WERI-Rb-1 (cell line): ENCODE measurements at regions not wholly inside any gene's neighbourhood (a gene's known extent, or its start where the extent isn't known, plus 50 kb on each side); places are given as distances from the start of the nearest gene placed in this dataset.

Experiments
- DNase-seq: peaks from one replicate; pipeline ENCODE4 v3.0.0-alpha.2; 2020
- H3K27ac ChIP-seq: fragments of 250-450 bp; sonication (Bioruptor Pico); 2 replicates; pipeline ENCODE4 v1.5.1; 2020; ENCODE audit warnings: mild to moderate bottlenecking, moderate library complexity
- H3K27me3 ChIP-seq: fragments of 250-450 bp; sonication (Bioruptor Pico); 2 replicates; pipeline ENCODE4 v1.5.1; 2021; ENCODE audit warnings: mild to moderate bottlenecking, low read depth, moderate library complexity; ENCODE audit not compliant: insufficient read depth, severe bottlenecking
- H3K36me3 ChIP-seq: fragments of 250-450 bp; sonication (Bioruptor Pico); 2 replicates; pipeline ENCODE4 v1.5.1; 2020; ENCODE audit warnings: mild to moderate bottlenecking, moderate library complexity
- H3K4me3 ChIP-seq: 2 replicates; pipeline ENCODE4 v1.5.1; 2011; ENCODE audit warnings: low read depth, mild to moderate bottlenecking, control low read depth, low read length
- H3K9me3 ChIP-seq: fragments of 250-450 bp; sonication (Bioruptor Pico); 2 replicates; pipeline ENCODE4 v1.5.1; 2021; ENCODE audit warnings: mild to moderate bottlenecking, moderate library complexity; ENCODE audit not compliant: severe bottlenecking
- CTCF ChIP-seq: IDR thresholded peaks from 2 replicates; pipeline ENCODE4 v1.5.1; 2011; ENCODE audit warnings: low read depth, mild to moderate bottlenecking, control low read depth, inconsistent platforms, low read length

DNA sequence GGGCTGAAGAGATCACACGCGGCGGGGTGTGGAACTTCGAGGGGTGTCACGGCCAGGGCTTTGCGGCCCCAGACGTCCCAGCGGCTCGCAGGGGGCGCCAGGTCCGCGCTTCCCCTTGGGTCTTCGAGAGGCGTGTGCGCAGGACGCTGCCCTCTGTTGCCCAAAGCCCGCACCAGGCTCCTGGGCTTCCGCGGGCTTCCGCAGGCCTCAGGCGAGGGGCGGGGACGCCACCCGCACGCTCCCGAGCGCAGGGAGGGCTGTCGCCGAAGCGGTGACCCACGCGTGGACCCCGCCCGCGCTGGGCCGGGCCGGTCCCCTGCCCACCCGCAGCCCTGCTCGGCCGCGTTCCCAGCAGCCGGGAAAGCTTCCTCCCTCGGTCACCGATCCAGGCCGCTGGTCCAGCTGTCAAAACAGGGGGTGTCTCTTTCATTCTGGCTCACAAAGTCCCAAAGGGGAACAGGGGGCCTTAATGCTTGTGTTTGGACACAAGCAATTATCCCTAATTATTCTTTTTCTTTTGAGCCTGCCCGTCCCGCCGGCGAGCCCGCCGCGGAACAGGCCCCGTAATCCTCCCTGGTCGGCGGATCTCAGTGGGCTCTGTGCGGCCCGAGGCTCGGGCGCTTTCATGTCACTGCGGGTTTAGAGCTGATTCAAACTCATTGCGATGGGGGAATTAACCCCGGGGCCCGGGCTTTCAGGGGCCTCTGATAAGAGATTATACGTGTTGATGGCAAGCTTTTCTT, 60.6 kb downstream of the TMEM174 start:
- peak; percentile 53; the same call in 1 of the 2 replicates for TF ChIP-seq CTCF
- Histone ChIP-seq H3K4me3 (peak overlapping the region; percentile 70), H3K9me3 (no peaks in the 10 kb centered on the region), H3K36me3 (no peaks in the 10 kb centered on the region), H3K27ac (peak overlapping the region; percentile 83), H3K27me3 (no peaks in the 10 kb centered on the region)
- peak; percentile 61 for DNase-seq

DNA sequence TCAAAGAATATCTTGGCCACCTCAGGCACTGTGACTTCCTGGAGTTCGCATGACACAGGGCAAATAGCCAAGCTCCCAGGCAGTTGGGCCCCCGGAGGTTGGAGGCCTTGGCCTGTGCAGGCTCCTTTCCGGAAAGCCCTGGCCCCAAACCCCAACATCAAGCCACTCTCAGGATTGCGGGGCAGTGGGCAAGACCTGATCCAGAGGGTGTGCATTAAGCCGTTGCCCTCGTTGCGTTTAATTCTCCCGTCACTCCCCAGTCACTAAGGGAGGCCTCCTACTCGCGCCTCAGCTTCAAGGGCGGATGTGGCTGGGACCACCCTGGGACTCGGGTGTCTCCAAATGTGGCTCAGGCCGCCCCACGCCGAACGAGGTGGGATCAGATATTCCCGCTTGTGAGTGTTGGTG, 60.1 kb downstream of the TMEM174 start:
- TF ChIP-seq CTCF = no peak
- H3K9me3 ChIP-seq = no peaks in the 10 kb centered on the region
- H3K36me3 ChIP-seq = no peaks in the 10 kb centered on the region
- H3K27ac ChIP-seq = peak overlapping the region; percentile 83
- H3K4me3 ChIP-seq = no peak overlapping the region
- no peak for DNase-seq
- H3K27me3 ChIP-seq = no peaks in the 10 kb centered on the region

DNA sequence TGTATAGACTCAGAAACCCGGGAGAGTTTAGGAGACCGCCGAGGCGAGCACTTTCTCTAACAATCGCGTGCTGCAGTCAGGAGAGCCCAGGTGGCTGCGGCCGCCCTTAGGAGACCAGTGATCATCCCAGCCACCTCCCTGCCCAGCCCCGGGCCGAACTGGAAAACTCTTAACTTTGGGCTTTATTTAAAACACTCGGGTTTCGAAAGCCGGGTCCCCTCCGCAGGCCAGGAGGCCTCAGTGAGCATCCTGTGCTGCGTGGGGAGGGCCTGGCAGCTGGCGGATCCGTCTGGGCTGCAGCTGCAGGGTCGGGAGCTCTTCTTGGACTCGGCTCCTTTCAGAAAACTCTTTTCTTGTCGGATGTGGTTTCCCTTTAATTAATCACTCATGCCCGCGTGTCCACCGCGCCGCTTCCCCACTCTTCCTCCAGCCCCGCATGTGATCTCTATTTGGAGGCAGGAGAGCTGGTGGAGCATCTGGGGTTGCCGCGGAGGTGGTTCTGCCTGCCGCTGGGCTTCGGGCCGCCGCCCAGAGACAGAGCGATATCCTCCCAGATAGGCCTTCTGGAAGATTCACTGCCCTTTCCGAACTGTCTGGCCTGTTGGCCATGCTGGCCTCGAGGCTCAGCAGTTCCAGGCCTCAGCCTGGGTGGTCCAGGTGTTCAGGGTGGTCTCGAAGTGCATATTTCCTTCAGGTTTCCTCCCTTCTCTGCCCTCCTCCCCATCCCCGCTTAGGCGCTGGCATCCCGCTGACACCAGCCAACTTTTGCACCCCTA, 59.5 kb downstream of the TMEM174 start:
- no peaks in the 10 kb centered on the region for H3K9me3 ChIP-seq
- H3K27ac ChIP-seq = no peak overlapping the region
- no peak for DNase-seq
- no peak for TF ChIP-seq CTCF
- no peak overlapping the region for H3K4me3 ChIP-seq
- no peaks in the 10 kb centered on the region for H3K27me3 ChIP-seq
- H3K36me3 ChIP-seq = no peaks in the 10 kb centered on the region

- no peaks in the 10 kb centered on the region for H3K27me3 ChIP-seq
- no peak for TF ChIP-seq CTCF
- H3K36me3 ChIP-seq = no peaks in the 10 kb centered on the region
- no peak for DNase-seq
- no peak overlapping the region for H3K27ac ChIP-seq
- no peaks in the 10 kb centered on the region for H3K9me3 ChIP-seq
- H3K4me3 ChIP-seq = no peak overlapping the region
Observed at GRCh38 chr5:73231246-73231778, 58.3 kb downstream of the TMEM174 start.

DNA sequence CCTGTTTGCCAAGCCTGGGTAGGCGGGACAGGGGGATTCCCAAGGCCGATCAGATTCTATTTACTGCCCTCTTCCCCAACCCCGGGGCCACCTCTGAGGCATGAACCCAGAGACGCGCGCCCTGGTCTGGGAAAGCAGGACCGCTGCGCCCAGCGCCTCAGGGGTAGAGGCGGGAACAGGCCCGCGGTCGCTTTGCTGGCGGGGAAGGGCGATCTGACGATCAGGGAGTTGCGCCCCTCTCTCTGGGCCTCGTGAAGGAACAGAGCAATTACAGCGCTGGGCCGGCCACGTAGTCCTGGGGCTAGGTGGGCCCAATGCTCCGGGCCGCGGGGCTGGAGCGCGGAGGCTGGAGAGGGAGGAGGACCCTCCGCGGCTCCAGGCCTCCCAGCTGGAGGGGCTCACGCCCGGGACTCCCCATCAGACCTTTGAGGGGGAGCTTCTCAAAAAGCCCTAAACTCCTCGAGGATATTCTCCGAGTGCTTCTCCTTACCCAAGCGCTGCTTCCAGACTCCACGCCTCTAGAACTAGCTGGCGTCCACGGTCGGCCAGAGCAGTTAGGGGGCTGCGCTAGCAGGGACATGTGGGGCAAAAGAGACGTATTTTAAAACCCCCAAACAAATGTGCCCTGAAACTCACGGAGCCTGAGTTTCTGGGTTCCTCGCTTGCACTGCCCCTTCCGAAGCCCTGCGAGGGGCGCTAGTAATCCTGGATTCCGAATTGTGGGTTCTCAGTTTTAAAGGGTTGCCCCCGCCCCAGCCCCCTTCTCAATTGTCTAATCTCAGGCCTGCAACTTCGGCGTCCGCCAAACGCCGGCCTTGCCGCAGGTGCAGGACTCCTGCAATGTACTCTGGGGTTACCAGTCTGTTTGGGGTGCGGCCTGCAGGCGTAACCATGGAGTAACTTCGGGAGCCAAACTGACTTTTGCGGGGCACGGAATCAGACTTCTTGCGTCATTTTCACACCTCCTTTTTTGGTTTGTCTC, 57.6 kb downstream of the TMEM174 start:
- H3K27me3 ChIP-seq = no peaks in the 10 kb centered on the region
- TF ChIP-seq CTCF = no peak
- H3K4me3 ChIP-seq = no peak overlapping the region
- H3K27ac ChIP-seq = no peak overlapping the region
- H3K9me3 ChIP-seq = no peaks in the 10 kb centered on the region
- no peaks in the 10 kb centered on the region for H3K36me3 ChIP-seq
- no peak for DNase-seq
